DND-41 (cell line): ENCODE measurements at regions not wholly inside any gene's neighbourhood (a gene's known extent, or its start where the extent isn't known, plus 50 kb on each side); places are given as distances from the start of the nearest gene placed in this dataset.

Experiments
- ATAC-seq: fragments of 200-7000 bp; cut with Tn5 transposase; 3 replicates; pipeline ENCODE4 v1.9.1; 2021; ENCODE audit warnings: low read depth; ENCODE audit not compliant: insufficient read depth
- DNase-seq: peaks from one replicate; pipeline ENCODE4 v3.0.0-alpha.2; 2020
- H2AFZ ChIP-seq: 2 replicates; pipeline ENCODE4 v1.6.0; 2012; ENCODE audit warnings: low read depth, low read length
- H3K27ac ChIP-seq: 2 replicates; pipeline ENCODE4 v1.5.1; 2012; ENCODE audit warnings: low read length, inconsistent platforms
- H3K27me3 ChIP-seq: fragments of 200-600 bp; sonication (generic); 2 replicates; pipeline ENCODE4 v1.6.0; 2012; ENCODE audit warnings: low read length, mild to moderate bottlenecking, inconsistent platforms; ENCODE audit not compliant: insufficient read depth, poor library complexity
- H3K36me3 ChIP-seq: 2 replicates; pipeline ENCODE4 v1.5.1; 2012; ENCODE audit warnings: low read length, inconsistent platforms; ENCODE audit not compliant: insufficient read depth
- H3K4me1 ChIP-seq: 2 replicates; pipeline ENCODE4 v1.5.1; 2012; ENCODE audit warnings: mild to moderate bottlenecking, low read length; ENCODE audit not compliant: insufficient read depth
- H3K4me2 ChIP-seq: 2 replicates; pipeline ENCODE4 v1.6.0; 2012; ENCODE audit warnings: mild to moderate bottlenecking, moderate library complexity, low read length, inconsistent platforms; ENCODE audit not compliant: insufficient read depth
- H3K4me3 ChIP-seq, 2 experiments: fragments of 200-600 bp in 1 of 2; shearing (Covaris generic) in 1 of 2; 2 replicates each; pipeline ENCODE4 v1.5.1; 2012 to 2016; ENCODE audit warnings: inconsistent platforms in 2 of 2, low read length in 2 of 2, mild to moderate bottlenecking in 2 of 2, low read depth in 1 of 2, moderate library complexity in 1 of 2
- H3K79me2 ChIP-seq: 2 replicates; pipeline ENCODE4 v1.6.0; 2012; ENCODE audit warnings: low read length, inconsistent platforms; ENCODE audit not compliant: insufficient read depth
- H3K9ac ChIP-seq: 2 replicates; pipeline ENCODE4 v1.6.0; 2012; ENCODE audit warnings: low read depth, mild to moderate bottlenecking, inconsistent platforms, low read length, moderate library complexity
- H3K9me3 ChIP-seq: 2 replicates; pipeline ENCODE4 v1.5.1; 2012; ENCODE audit warnings: low read length, moderate library complexity, mild to moderate bottlenecking, inconsistent platforms; ENCODE audit not compliant: insufficient read depth, severe bottlenecking
- H4K20me1 ChIP-seq: 2 replicates; pipeline ENCODE4 v1.6.0; 2012; ENCODE audit warnings: low read length; ENCODE audit not compliant: insufficient read depth
- EZH2 ChIP-seq: IDR thresholded peaks from 3 replicates; pipeline ENCODE4 v1.6.1; 2012; ENCODE audit warnings: borderline replicate concordance, low read depth, mild to moderate bottlenecking, moderate library complexity, low read length, inconsistent platforms; ENCODE audit not compliant: severe bottlenecking
- TF ChIP-seq, protein P1 (sequence below): IDR thresholded peaks from 2 replicates; pipeline ENCODE4 v1.5.1; 2012; ENCODE audit warnings: borderline replicate concordance, low read length, moderate library complexity, mild to moderate bottlenecking; ENCODE audit not compliant: poor library complexity, severe bottlenecking; ENCODE audit errors: extremely low read depth

DNA sequence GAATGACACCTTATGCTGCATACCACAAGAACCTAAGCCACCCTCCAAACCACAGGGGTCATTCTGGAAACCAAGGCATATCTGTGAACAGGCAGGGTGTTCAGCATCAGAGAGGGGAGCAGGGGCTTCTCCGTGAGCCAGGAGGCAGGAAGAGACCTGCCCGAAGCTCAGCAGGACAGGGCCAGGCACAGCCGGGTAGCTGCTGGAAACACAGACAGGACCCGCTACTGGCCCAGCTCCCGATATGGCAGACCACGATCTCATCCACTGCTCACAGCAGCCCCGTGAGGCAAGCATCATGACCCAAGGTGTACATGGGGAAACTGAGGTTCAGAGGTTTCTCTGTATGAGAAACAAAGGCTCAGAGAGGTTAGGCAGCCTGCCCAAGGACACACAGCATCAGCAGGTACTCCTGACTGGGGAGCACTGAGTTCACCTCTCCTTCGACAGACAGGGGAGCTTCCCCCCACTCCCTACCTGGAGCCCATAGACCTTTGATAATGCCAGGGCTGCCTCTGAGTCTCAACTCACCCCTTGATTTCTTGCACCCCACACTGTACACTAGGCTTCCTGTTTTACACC lies 317.7 kb downstream of the MATN1 start:
- TF ChIP-seq, protein P1, sequence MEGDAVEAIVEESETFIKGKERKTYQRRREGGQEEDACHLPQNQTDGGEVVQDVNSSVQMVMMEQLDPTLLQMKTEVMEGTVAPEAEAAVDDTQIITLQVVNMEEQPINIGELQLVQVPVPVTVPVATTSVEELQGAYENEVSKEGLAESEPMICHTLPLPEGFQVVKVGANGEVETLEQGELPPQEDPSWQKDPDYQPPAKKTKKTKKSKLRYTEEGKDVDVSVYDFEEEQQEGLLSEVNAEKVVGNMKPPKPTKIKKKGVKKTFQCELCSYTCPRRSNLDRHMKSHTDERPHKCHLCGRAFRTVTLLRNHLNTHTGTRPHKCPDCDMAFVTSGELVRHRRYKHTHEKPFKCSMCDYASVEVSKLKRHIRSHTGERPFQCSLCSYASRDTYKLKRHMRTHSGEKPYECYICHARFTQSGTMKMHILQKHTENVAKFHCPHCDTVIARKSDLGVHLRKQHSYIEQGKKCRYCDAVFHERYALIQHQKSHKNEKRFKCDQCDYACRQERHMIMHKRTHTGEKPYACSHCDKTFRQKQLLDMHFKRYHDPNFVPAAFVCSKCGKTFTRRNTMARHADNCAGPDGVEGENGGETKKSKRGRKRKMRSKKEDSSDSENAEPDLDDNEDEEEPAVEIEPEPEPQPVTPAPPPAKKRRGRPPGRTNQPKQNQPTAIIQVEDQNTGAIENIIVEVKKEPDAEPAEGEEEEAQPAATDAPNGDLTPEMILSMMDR = no peak
- no peak for TF ChIP-seq EZH2
- H3K4me3 ChIP-seq = no peak overlapping the region
- DNase-seq (no peak), ATAC-seq (no peak)
- no peaks in the 10 kb centered on the region for H3K79me2 ChIP-seq
- H3K27me3 ChIP-seq = peaks cover 22% of the 10 kb centered on the region
- no peaks in the 10 kb centered on the region; the same call in 1 of the 2 replicates for H4K20me1 ChIP-seq
- no peaks in the 10 kb centered on the region for H3K9me3 ChIP-seq
- no peak overlapping the region for H3K4me2 ChIP-seq
- H3K4me1 ChIP-seq = no peaks in the 10 kb centered on the region
- H2AFZ ChIP-seq = no peak overlapping the region
- no peaks in the 10 kb centered on the region for H3K36me3 ChIP-seq
- no peak overlapping the region for H3K27ac ChIP-seq
- no peak overlapping the region for H3K9ac ChIP-seq

DNA sequence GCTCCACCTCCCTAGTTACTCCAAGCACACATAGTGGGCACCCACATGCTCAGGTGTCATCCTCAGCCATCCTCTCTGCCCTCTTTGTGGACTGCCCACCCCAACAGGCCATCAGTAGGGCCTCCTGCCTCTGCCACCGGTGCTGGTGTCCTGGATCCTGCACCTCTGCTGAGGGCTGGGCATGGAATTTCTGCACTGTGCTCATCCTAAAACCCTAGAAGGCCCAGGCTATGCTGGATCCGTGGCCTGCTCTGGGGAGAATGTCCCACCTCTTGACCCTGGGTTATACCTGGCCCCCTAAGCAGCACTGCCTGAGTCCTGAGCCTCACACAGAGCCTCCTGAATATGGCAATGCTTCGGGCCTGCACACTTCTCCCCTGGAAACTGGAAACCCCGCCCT lies 318.3 kb downstream of the MATN1 start:
- Histone ChIP-seq H3K4me1 (no peaks in the 10 kb centered on the region), H4K20me1 (no peaks in the 10 kb centered on the region; the same call in 1 of the 2 replicates), H3K9me3 (no peaks in the 10 kb centered on the region), H3K36me3 (no peaks in the 10 kb centered on the region), H3K4me3 (no peak overlapping the region), H3K79me2 (no peaks in the 10 kb centered on the region), H3K9ac (no peak overlapping the region), H3K4me2 (no peak overlapping the region), H3K27me3 (peaks cover 25% of the 10 kb centered on the region), H3K27ac (no peak overlapping the region), H2AFZ (no peak overlapping the region)
- DNase-seq (no peak), ATAC-seq (no peak)
- TF ChIP-seq, protein P1 = no peak
- TF ChIP-seq EZH2 = no peak

DNA sequence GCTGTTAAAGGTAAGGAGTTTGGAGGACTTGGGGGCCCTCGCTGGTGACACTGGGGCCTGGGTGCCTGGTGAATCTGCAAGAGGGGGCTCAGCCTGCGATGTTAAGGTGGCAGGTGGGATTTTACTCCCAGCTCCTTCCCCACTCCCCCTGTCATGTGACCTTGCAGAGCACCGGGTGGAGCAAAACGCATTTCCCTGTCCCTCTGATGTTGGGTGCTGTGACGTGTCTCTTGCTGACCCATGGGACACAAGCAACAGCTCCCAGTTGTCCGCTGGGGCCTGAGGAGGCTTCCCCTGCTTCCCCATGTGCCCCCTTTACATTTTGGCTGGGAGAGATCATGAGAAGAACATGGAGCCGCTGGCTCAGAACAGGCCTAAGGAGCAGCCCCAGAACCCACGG lies 319.0 kb downstream of the MATN1 start:
- Histone ChIP-seq H2AFZ (no peak overlapping the region), H3K9ac (no peak overlapping the region), H3K4me3 (no peak overlapping the region), H4K20me1 (no peaks in the 10 kb centered on the region; the same call in 1 of the 2 replicates), H3K27me3 (peaks cover 25% of the 10 kb centered on the region), H3K36me3 (no peaks in the 10 kb centered on the region), H3K4me2 (no peak overlapping the region), H3K9me3 (no peaks in the 10 kb centered on the region), H3K79me2 (no peaks in the 10 kb centered on the region), H3K27ac (no peak overlapping the region), H3K4me1 (no peaks in the 10 kb centered on the region)
- no peak for TF ChIP-seq EZH2
- TF ChIP-seq, protein P1 = no peak
- ATAC-seq = no peak
- DNase-seq = no peak

DNA sequence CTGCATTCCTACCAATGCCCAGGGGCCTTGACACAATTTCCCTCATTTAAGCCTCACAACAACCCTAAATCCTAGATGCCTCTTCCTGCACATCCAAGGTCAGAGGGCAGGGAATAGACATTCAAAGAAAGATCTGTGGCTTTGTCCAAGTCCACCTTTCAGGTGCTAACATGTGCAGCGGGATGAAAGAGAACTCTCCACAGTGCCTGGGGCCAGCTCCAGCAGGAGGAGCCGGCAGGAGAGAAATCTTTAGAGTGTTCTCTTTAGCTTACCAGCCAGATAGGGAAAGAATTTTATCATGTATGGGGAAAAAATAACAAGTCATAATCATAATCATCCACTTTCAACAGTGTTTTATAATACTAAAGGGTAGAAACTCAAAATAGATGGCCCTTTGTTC lies 319.7 kb downstream of the MATN1 start:
- DNase-seq (no peak), ATAC-seq (no peak)
- Histone ChIP-seq H3K79me2 (no peaks in the 10 kb centered on the region), H3K27ac (no peak overlapping the region), H3K9ac (no peak overlapping the region), H3K27me3 (peaks cover 25% of the 10 kb centered on the region), H3K4me2 (no peak overlapping the region), H3K4me3 (no peak overlapping the region), H2AFZ (no peak overlapping the region), H3K36me3 (no peaks in the 10 kb centered on the region), H3K4me1 (no peaks in the 10 kb centered on the region), H4K20me1 (no peaks in the 10 kb centered on the region; the same call in 1 of the 2 replicates), H3K9me3 (no peaks in the 10 kb centered on the region)
- TF ChIP-seq EZH2 = no peak
- TF ChIP-seq, protein P1 = no peak
